ENCODE measurements at regions not wholly inside any gene's neighbourhood (a gene's known extent, or its start where the extent isn't known, plus 50 kb on each side); places are given as distances from the start of the nearest gene placed in this dataset.
"Not testable (repeated sequence)": the region's sequence is repeated elsewhere in the genome, so short reads cannot be mapped to it uniquely, and the experiment has no call there.

- no peaks in the 10 kb centered on the region for H3K9me3 ChIP-seq (ENCODE audit: insufficient read depth, low read depth, low read length)
- no peaks in the 10 kb centered on the region for H4K20me1 ChIP-seq (ENCODE audit: insufficient read depth, low read length, poor library complexity, severe bottlenecking)
- 0 out of 2 replicates have a peak, but pooled peaks cover 3% of the 10 kb centered on the region for H3K79me2 ChIP-seq (ENCODE audit: insufficient read depth, low read length)
- H3K4me2 ChIP-seq (ENCODE audit: low read depth, low read length, poor library complexity, severe bottlenecking), result no peak overlapping the region
- no peaks in the 10 kb centered on the region for H3K36me3 ChIP-seq (ENCODE audit: insufficient read depth, low read length)
- H2AFZ ChIP-seq (ENCODE audit: low read length), result no peak overlapping the region
- peaks cover 76% of the 10 kb centered on the region for H3K4me1 ChIP-seq (ENCODE audit: insufficient read depth, low read length, poor library complexity, severe bottlenecking)
- H3K9me2 ChIP-seq (replicated peaks; ENCODE audit: low read depth, low read length), result no peaks in the 10 kb centered on the region
- H3K4me3 ChIP-seq (ENCODE audit: low read length, poor library complexity, severe bottlenecking), result no peak overlapping the region
- no peak overlapping the region for H3K9ac ChIP-seq (ENCODE audit: low read depth, low read length, poor library complexity, severe bottlenecking)
- H3F3A ChIP-seq (ENCODE audit: low read depth), result 0 out of 2 replicates have a peak, but pooled peaks cover 3% of the 10 kb centered on the region
- no peaks in the 10 kb centered on the region for H3K27me3 ChIP-seq (ENCODE audit: insufficient read depth, low read length, poor library complexity, severe bottlenecking)
- TF ChIP-seq CTCF (conservative IDR thresholded peaks at IDR 0.05; ENCODE audit: low read length) (no peak), EZH2phosphoT487 (IDR thresholded peaks at IDR 0.05; ENCODE audit: borderline replicate concordance) (no peak)
Measured at GRCh38 chr3:177353140-177353539, 155.9 kb upstream of the TBL1XR1 start.

GRCh38 chr3:177353879-177354278, 156.6 kb upstream of the TBL1XR1 start:
- H3K9me2 ChIP-seq (replicated peaks; ENCODE audit: low read depth, low read length); H3K36me3 ChIP-seq (ENCODE audit: insufficient read depth, low read length); H3F3A ChIP-seq (ENCODE audit: low read depth); H3K79me2 ChIP-seq (ENCODE audit: insufficient read depth, low read length); H3K4me3 ChIP-seq (ENCODE audit: low read length, poor library complexity, severe bottlenecking); H2AFZ ChIP-seq (ENCODE audit: low read length); H3K9ac ChIP-seq (ENCODE audit: low read depth, low read length, poor library complexity, severe bottlenecking); H3K27me3 ChIP-seq (ENCODE audit: insufficient read depth, low read length, poor library complexity, severe bottlenecking); H3K4me2 ChIP-seq (ENCODE audit: low read depth, low read length, poor library complexity, severe bottlenecking); H3K9me3 ChIP-seq (ENCODE audit: insufficient read depth, low read depth, low read length); H4K20me1 ChIP-seq (ENCODE audit: insufficient read depth, low read length, poor library complexity, severe bottlenecking): not testable (repeated sequence)
- peaks cover 80% of the 10 kb centered on the region for H3K4me1 ChIP-seq (ENCODE audit: insufficient read depth, low read length, poor library complexity, severe bottlenecking)

DNA sequence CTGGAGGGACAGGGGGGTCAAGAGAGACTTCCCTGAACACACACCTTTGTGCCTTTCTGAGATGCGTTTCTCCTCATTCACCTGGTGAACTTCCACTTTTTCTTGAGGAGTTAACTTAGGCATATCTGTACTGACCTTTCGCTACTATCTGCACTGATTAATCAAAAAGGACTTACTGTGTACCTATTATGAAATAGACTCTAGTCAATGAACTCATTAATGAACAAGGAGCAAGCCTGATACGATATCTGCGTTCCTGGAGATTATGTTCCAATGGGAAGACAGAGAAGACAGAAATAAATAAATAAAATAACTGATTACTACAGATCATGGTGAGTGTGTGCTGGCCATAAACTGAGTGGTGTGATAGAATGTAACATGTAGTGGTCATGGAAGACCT, 157.2 kb upstream of the TBL1XR1 start:
- Histone ChIP-seq H3K9me3 (ENCODE audit: insufficient read depth, low read depth, low read length) (no peaks in the 10 kb centered on the region), H3F3A (ENCODE audit: low read depth) (0 out of 2 replicates have a peak, but pooled peaks cover 3% of the 10 kb centered on the region), H3K4me2 (ENCODE audit: low read depth, low read length, poor library complexity, severe bottlenecking) (no peak overlapping the region), H2AFZ (ENCODE audit: low read length) (no peak overlapping the region), H3K4me1 (ENCODE audit: insufficient read depth, low read length, poor library complexity, severe bottlenecking) (peaks cover 80% of the 10 kb centered on the region), H3K9ac (ENCODE audit: low read depth, low read length, poor library complexity, severe bottlenecking) (no peak overlapping the region), H3K36me3 (ENCODE audit: insufficient read depth, low read length) (no peaks in the 10 kb centered on the region), H3K79me2 (ENCODE audit: insufficient read depth, low read length) (peaks cover 14% of the 10 kb centered on the region; the same call in 1 of the 2 replicates), H3K27me3 (ENCODE audit: insufficient read depth, low read length, poor library complexity, severe bottlenecking) (no peaks in the 10 kb centered on the region), H3K4me3 (ENCODE audit: low read length, poor library complexity, severe bottlenecking) (no peak overlapping the region), H3K9me2 (replicated peaks; ENCODE audit: low read depth, low read length) (no peaks in the 10 kb centered on the region), H4K20me1 (ENCODE audit: insufficient read depth, low read length, poor library complexity, severe bottlenecking) (no peaks in the 10 kb centered on the region)
- TF ChIP-seq EZH2phosphoT487 (IDR thresholded peaks at IDR 0.05; ENCODE audit: borderline replicate concordance), result no peak
- TF ChIP-seq CTCF (conservative IDR thresholded peaks at IDR 0.05; ENCODE audit: low read length), result no peak

DNA sequence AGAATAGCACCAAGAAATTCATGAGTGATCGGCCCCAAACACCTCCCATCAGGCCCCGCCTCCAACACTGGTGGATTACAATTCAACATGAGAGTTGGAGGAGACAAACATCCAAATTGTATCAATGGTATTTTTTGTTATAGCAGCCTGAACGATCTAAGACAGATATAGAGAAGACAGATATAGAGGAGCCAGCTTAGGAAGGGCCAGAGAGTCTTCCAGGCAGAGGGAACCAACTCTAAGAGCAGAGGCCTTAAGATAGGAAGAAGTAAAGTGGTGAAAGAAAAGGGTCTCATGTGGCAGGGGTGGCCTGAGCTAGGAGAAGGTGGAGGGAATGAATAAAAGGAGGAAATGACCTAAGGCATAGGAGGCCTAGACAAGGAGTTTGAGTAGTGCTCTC, 158.8 kb upstream of the TBL1XR1 start:
- no peak overlapping the region for H3K4me3 ChIP-seq (ENCODE audit: low read length, poor library complexity, severe bottlenecking)
- no peaks in the 10 kb centered on the region for H3K9me2 ChIP-seq (replicated peaks; ENCODE audit: low read depth, low read length)
- H3K9ac ChIP-seq (ENCODE audit: low read depth, low read length, poor library complexity, severe bottlenecking), result no peak overlapping the region
- H3K9me3 ChIP-seq (ENCODE audit: insufficient read depth, low read depth, low read length), result no peaks in the 10 kb centered on the region
- TF ChIP-seq CTCF (conservative IDR thresholded peaks at IDR 0.05; ENCODE audit: low read length) (no peak), EZH2phosphoT487 (IDR thresholded peaks at IDR 0.05; ENCODE audit: borderline replicate concordance) (no peak)
- H3K27me3 ChIP-seq (ENCODE audit: insufficient read depth, low read length, poor library complexity, severe bottlenecking), result no peaks in the 10 kb centered on the region
- H3K4me2 ChIP-seq (ENCODE audit: low read depth, low read length, poor library complexity, severe bottlenecking), result no peak overlapping the region
- peaks cover 4% of the 10 kb centered on the region; the same call in 1 of the 2 replicates for H3F3A ChIP-seq (ENCODE audit: low read depth)
- peaks cover 78% of the 10 kb centered on the region for H3K4me1 ChIP-seq (ENCODE audit: insufficient read depth, low read length, poor library complexity, severe bottlenecking)
- H3K36me3 ChIP-seq (ENCODE audit: insufficient read depth, low read length), result no peaks in the 10 kb centered on the region
- no peaks in the 10 kb centered on the region for H4K20me1 ChIP-seq (ENCODE audit: insufficient read depth, low read length, poor library complexity, severe bottlenecking)
- H2AFZ ChIP-seq (ENCODE audit: low read length), result no peak overlapping the region
- peaks cover 14% of the 10 kb centered on the region; the same call in 1 of the 2 replicates for H3K79me2 ChIP-seq (ENCODE audit: insufficient read depth, low read length)

Data from Loucy (cell line).